Mucosa of descending colon (tissue), 3 donors: ENCODE measurements at regions not wholly inside any gene's neighbourhood (a gene's known extent, or its start where the extent isn't known, plus 50 kb on each side); places are given as distances from the start of the nearest gene placed in this dataset.

ENCODE experiments used
- ATAC-seq: fragments of 200-7000 bp; cut with Tn5 transposase; one replicate; pipeline ENCODE4 v1.9.1; 2020; ENCODE audit warnings: mild to moderate bottlenecking, moderate library complexity
- DNase-seq, 3 donors: peaks; one replicate each; pipeline ENCODE4 v3.0.0-alpha.2; 2020
- H3K36me3 ChIP-seq: fragments of 200-600 bp; one replicate; pipeline ENCODE4 v1.8.0; 2021; ENCODE audit warnings: low read depth, mild to moderate bottlenecking
- H3K4me1 ChIP-seq: fragments of 200-600 bp; one replicate; pipeline ENCODE4 v1.8.0; 2021; ENCODE audit warnings: low read depth, mild to moderate bottlenecking
- H3K4me3 ChIP-seq: fragments of 200-600 bp; one replicate; pipeline ENCODE4 v1.8.0; 2021; ENCODE audit warnings: mild to moderate bottlenecking
- H3K9me3 ChIP-seq: fragments of 200-600 bp; one replicate; pipeline ENCODE4 v1.8.0; 2021; ENCODE audit warnings: mild to moderate bottlenecking
- intact Hi-C, 2 donors: fragments of 100-400 bp; cut with DNase I in 1 of 2; cut with micrococcal nuclease in 1 of 2; formaldehyde crosslinking; loops; one replicate each; pipeline versions ENCODE4 v1.11.0 to v1.11.1; 2022; cut with DNase I, micrococcal nuclease
- TF ChIP-seq, protein P1 (sequence below): fragments of 200-600 bp; IDR thresholded peaks from one replicate; pipeline ENCODE4 v1.8.0; 2022; ENCODE audit warnings: antibody characterized with exemption, mild to moderate bottlenecking
- donor health status: DM: no; HTN: no; CAD: no; lungs with moderate emphysema.
- donor health status: DM: no; HTN: no; CAD: no.
- donor health status: DM: no; HTN: yes; CAD: no.

DNA sequence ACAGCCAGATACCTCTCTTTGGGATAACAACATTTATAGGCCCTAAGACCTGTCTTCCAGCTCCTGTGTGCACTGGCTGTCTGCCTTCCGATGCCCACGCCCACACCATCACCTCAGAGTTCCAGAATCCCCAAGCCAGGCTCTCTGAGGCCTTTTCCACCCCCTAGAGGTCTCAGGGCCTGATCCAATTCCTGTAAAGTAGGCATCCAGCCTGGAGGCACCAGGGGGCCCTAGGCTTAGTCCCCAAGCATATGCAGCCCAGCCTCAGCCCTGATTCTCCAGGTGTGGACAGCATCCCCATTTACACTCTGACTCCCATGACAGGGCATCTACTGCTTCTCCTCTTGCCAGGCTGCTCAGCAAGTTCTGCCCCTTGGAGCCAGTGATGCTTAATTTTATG is 72.7 kb upstream of the CORO2B start:
- Histone ChIP-seq H3K9me3 (no peaks in the 10 kb centered on the region), H3K36me3 (no peaks in the 10 kb centered on the region), H3K4me1 (no peaks in the 10 kb centered on the region), H3K4me3 (no peak overlapping the region)
- ATAC-seq = no peak
- TF ChIP-seq, protein P1, sequence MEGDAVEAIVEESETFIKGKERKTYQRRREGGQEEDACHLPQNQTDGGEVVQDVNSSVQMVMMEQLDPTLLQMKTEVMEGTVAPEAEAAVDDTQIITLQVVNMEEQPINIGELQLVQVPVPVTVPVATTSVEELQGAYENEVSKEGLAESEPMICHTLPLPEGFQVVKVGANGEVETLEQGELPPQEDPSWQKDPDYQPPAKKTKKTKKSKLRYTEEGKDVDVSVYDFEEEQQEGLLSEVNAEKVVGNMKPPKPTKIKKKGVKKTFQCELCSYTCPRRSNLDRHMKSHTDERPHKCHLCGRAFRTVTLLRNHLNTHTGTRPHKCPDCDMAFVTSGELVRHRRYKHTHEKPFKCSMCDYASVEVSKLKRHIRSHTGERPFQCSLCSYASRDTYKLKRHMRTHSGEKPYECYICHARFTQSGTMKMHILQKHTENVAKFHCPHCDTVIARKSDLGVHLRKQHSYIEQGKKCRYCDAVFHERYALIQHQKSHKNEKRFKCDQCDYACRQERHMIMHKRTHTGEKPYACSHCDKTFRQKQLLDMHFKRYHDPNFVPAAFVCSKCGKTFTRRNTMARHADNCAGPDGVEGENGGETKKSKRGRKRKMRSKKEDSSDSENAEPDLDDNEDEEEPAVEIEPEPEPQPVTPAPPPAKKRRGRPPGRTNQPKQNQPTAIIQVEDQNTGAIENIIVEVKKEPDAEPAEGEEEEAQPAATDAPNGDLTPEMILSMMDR = no peak
- no peak for DNase-seq
- intact Hi-C loops = no loop called here

DNA sequence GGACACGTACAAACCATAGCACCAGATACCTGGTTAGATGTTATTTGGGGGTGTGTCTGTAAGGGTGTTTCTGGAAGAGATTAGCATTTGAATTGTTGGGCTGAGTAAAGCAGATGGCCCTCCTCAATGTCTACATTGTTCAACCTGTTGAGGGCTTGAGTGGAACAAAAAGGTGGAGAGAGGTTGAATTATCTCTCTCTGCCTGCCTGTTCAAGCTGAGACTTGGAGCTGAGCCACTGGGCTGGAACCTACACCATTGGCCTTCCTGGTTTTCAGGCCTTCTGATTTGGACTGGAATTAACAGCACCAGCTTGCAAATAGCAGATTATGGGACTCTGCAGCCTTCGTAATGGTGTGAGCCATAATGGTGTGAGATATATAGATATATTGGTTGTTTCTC is 71.3 kb upstream of the CORO2B start:
- Histone ChIP-seq H3K4me1 (no peaks in the 10 kb centered on the region), H3K4me3 (no peak overlapping the region), H3K36me3 (no peaks in the 10 kb centered on the region), H3K9me3 (no peaks in the 10 kb centered on the region)
- intact Hi-C loops = no loop called here
- ATAC-seq = no peak
- TF ChIP-seq, protein P1 = no peak
- no peak for DNase-seq

DNA sequence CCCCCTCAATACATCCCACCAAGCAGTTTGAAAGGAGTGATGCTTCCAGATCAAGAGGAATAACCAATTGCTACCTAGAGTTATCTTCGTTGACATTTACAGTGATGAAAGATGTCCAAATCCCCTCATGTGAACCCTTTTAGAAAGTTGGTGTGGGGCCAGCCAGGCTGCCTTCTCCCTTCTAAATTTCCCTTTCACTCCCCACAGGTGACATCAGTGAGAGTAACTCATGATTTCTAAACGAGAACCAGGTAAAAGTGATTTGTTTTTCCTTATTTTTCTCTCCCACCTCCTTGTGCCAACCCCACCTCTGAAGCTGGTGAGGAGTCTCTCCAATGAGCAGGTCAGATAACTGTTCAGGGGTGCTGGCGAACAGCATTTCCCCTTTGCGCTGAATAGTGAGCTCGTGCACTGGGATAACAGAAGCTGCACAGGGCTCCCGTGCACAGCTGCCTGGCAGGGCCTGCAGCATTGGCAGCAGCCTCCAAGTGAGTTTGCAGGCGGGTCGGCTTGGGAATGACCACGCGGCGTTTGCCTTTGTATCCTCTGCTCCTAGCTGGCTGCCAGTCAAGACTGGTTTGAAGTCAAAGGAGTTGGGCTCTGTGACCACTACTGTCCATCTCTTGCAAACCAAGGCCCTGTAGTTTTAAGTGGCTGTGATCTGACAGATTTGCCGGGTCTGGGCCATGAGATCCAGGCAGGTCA is 70.2 kb upstream of the CORO2B start:
- intact Hi-C loops = no loop called here
- Histone ChIP-seq H3K36me3 (no peaks in the 10 kb centered on the region), H3K4me3 (no peak overlapping the region), H3K9me3 (no peaks in the 10 kb centered on the region), H3K4me1 (no peaks in the 10 kb centered on the region)
- no peak for ATAC-seq
- TF ChIP-seq, protein P1 = no peak
- no peak for DNase-seq

DNA sequence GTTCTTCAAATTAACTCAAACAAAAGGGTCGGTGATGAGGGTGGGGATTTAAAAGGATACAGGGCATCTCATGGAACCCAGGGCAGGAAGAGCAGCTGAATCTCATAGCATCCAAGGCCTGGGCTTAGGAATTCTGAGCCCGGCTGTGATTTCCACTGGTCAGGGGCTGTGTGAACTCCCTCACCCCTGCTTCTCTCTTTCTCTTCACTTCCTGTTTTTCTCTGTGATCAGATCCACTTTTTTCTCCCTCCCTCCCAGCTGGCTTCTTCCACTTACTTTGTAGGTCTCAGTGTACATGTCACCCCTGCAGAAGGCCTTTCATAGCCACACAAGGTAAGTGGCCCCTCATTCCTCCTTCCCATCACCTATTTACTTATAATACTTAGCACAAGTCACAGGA is 68.2 kb upstream of the CORO2B start:
- TF ChIP-seq, protein P1 = no peak
- ATAC-seq (no peak), DNase-seq (no peak)
- Histone ChIP-seq H3K36me3 (no peaks in the 10 kb centered on the region), H3K4me1 (no peaks in the 10 kb centered on the region), H3K9me3 (no peaks in the 10 kb centered on the region), H3K4me3 (no peak overlapping the region)
- intact Hi-C loops = no loop called here

DNA sequence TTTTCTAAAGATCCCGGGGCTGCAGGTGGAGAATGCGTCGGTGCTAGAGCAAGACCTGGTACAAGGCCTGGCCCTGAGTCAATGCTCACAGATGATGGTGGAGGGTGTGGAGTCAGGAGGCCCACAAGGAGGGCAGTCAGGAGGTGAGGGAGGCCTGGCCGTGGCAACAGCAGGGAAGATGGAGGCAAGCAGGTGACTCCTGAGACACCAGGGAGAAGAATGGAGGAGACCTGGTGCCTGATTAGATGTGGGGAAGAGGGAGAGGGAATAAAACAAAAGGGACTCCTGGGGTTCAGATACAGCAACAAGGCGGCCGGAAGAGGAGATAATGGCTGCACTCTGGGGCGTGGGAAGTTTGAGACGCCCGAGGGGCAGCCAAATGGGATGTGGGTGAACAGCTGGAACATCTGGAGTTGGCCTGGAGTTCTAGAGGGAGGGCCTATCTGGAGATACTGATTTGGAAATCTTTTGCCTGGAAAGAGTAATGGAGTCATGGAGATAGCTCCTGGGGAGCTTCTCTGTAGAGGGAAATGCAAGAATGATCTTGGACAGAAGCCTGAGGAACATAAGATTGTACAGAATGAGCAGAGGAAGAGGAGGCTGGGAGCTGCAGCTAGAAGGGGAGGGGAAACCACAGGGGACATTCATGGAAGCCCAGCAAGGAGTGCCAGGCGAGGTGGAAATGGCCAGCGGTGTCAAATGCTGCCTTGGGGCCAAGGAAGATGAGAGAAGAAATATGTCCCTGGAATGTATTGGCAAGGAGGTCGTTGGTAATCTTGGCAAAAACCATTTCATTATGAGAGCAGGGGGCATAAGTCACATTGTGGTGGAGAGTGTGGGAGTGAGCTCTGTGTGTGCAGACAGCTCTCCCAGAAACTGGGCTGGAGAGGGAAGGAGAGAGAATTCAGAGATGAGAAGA is 67.5 kb upstream of the CORO2B start:
- no peak for ATAC-seq
- Histone ChIP-seq H3K9me3 (no peaks in the 10 kb centered on the region), H3K4me1 (no peaks in the 10 kb centered on the region), H3K4me3 (no peak overlapping the region), H3K36me3 (no peaks in the 10 kb centered on the region)
- TF ChIP-seq, protein P1 = no peak
- intact Hi-C loops = no loop called here
- DNase-seq = peak in 1 of 3 donors; percentile 44
